Transverse colon (tissue), 4 donors: ENCODE measurements at regions not wholly inside any gene's neighbourhood (a gene's known extent, or its start where the extent isn't known, plus 50 kb on each side); places are given as distances from the start of the nearest gene placed in this dataset.

Experiments
- EP300 ChIP-seq: sonication (generic); formaldehyde crosslinking; IDR thresholded peaks from one replicate; pipeline ENCODE4 v1.6.1; 2017; ENCODE audit warnings: antibody characterized with exemption, low read depth
- POLR2A ChIP-seq: fragments of 450-650 bp; IDR thresholded peaks from one replicate; pipeline ENCODE4 v1.6.1; 2016; ENCODE audit warnings: antibody characterized with exemption, mild to moderate bottlenecking, moderate library complexity
- POLR2AphosphoS5 ChIP-seq, 3 donors: sonication (generic); formaldehyde crosslinking; IDR thresholded peaks; one replicate each; pipeline ENCODE4 v1.6.1; 2016; ENCODE audit warnings: antibody characterized with exemption in 3 of 3
- TF ChIP-seq, protein P1 (sequence below), 5 experiments: fragments of 200-600 bp in 3 of 5; fragments of 450-650 bp in 2 of 5; sonication (generic) in 3 of 5; IDR thresholded peaks; 1 replicate in 2 of 5; 2 replicates in 3 of 5; pipeline ENCODE4 v1.5.1; 2016 to 2017; ENCODE audit warnings: antibody characterized with exemption in 5 of 5, inconsistent platforms in 3 of 5, mild to moderate bottlenecking in 2 of 5, moderate library complexity in 1 of 5

- TF ChIP-seq POLR2AphosphoS5 (IDR thresholded peaks at IDR 0.05), result no peak
- TF ChIP-seq, protein P1, sequence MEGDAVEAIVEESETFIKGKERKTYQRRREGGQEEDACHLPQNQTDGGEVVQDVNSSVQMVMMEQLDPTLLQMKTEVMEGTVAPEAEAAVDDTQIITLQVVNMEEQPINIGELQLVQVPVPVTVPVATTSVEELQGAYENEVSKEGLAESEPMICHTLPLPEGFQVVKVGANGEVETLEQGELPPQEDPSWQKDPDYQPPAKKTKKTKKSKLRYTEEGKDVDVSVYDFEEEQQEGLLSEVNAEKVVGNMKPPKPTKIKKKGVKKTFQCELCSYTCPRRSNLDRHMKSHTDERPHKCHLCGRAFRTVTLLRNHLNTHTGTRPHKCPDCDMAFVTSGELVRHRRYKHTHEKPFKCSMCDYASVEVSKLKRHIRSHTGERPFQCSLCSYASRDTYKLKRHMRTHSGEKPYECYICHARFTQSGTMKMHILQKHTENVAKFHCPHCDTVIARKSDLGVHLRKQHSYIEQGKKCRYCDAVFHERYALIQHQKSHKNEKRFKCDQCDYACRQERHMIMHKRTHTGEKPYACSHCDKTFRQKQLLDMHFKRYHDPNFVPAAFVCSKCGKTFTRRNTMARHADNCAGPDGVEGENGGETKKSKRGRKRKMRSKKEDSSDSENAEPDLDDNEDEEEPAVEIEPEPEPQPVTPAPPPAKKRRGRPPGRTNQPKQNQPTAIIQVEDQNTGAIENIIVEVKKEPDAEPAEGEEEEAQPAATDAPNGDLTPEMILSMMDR (IDR thresholded peaks at IDR 0.05), result no peak
- TF ChIP-seq POLR2A, result no peak
- TF ChIP-seq EP300, result no peak
Measured at GRCh38 chr2:57509189-57509588, 537.4 kb upstream of the VRK2 start.
